HL-60 (cell line): ENCODE measurements at regions not wholly inside any gene's neighbourhood (a gene's known extent, or its start where the extent isn't known, plus 50 kb on each side); places are given as distances from the start of the nearest gene placed in this dataset.
"Not testable (repeated sequence)": the region's sequence is repeated elsewhere in the genome, so short reads cannot be mapped to it uniquely, and the experiment has no call there.

Experiments
- DNase-seq, 2 experiments: peaks; one replicate each; pipeline ENCODE4 v3.0.0-alpha.2; 2010 to 2020; ENCODE audit warnings: low read depth in 1 of 2, low spot score in 1 of 2
- H3K27ac ChIP-seq: fragments of 250-450 bp; sonication (Bioruptor Pico); replicated peaks from 2 replicates; pipeline ENCODE4 v1.5.1; 2020; ENCODE audit warnings: mild to moderate bottlenecking, moderate library complexity
- H3K27me3 ChIP-seq: fragments of 250-450 bp; sonication (Bioruptor Pico); 2 replicates; pipeline ENCODE4 v1.5.1; 2021; ENCODE audit warnings: mild to moderate bottlenecking, moderate library complexity; ENCODE audit not compliant: insufficient read depth, poor library complexity, severe bottlenecking
- H3K4me3 ChIP-seq: replicated peaks from 2 replicates; pipeline ENCODE4 v1.5.1; 2011; ENCODE audit warnings: mild to moderate bottlenecking, control low read depth, low read length; ENCODE audit not compliant: insufficient read depth
- GABPA ChIP-seq: IDR thresholded peaks from 2 replicates; pipeline ENCODE4 v1.6.1; 2012; ENCODE audit warnings: low read depth
- POLR2AphosphoS5 ChIP-seq: IDR thresholded peaks from 2 replicates; pipeline ENCODE4 v1.6.1; 2012; ENCODE audit warnings: low read depth
- SPI1 ChIP-seq: IDR thresholded peaks from 2 replicates; pipeline ENCODE4 v1.6.1; 2012; ENCODE audit warnings: low read depth, mild to moderate bottlenecking, borderline replicate concordance
- TF ChIP-seq, protein P1 (sequence below): IDR thresholded peaks from 2 replicates; pipeline ENCODE4 v1.6.1; 2012; ENCODE audit warnings: low read depth; ENCODE audit not compliant: insufficient replicate concordance
- TF ChIP-seq, protein P2 (sequence below): IDR thresholded peaks from one replicate; pipeline ENCODE4 v1.5.1; 2011; ENCODE audit warnings: low read length, control low read depth, inconsistent platforms; ENCODE audit not compliant: insufficient read depth

DNA sequence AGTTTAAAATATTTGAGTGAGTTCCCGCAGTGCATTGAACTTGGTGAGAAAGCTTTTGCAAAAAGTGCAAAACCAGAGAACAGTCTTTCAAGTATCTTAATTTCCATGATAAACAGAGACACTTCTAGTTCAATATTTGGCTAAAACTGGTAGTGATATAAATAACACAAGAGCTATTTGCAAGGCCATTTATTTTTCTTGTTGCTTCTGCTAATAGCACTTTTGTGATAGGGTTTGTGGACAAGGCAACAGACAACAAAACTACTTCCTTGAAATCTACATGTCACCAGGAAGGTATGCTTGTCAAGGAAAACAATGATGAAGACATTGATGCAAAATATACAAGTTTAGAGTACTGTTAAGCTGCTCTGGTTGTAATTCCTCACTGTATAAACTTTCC, 1225.1 kb downstream of the OTOL1 start:
- DNase-seq: no peak
- no peak overlapping the region for H3K4me3 ChIP-seq
- no peak overlapping the region for H3K27ac ChIP-seq
- H3K27me3 ChIP-seq: no peaks in the 10 kb centered on the region
- TF ChIP-seq, protein P1, sequence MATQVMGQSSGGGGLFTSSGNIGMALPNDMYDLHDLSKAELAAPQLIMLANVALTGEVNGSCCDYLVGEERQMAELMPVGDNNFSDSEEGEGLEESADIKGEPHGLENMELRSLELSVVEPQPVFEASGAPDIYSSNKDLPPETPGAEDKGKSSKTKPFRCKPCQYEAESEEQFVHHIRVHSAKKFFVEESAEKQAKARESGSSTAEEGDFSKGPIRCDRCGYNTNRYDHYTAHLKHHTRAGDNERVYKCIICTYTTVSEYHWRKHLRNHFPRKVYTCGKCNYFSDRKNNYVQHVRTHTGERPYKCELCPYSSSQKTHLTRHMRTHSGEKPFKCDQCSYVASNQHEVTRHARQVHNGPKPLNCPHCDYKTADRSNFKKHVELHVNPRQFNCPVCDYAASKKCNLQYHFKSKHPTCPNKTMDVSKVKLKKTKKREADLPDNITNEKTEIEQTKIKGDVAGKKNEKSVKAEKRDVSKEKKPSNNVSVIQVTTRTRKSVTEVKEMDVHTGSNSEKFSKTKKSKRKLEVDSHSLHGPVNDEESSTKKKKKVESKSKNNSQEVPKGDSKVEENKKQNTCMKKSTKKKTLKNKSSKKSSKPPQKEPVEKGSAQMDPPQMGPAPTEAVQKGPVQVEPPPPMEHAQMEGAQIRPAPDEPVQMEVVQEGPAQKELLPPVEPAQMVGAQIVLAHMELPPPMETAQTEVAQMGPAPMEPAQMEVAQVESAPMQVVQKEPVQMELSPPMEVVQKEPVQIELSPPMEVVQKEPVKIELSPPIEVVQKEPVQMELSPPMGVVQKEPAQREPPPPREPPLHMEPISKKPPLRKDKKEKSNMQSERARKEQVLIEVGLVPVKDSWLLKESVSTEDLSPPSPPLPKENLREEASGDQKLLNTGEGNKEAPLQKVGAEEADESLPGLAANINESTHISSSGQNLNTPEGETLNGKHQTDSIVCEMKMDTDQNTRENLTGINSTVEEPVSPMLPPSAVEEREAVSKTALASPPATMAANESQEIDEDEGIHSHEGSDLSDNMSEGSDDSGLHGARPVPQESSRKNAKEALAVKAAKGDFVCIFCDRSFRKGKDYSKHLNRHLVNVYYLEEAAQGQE: no peak
- TF ChIP-seq SPI1 (no peak), POLR2AphosphoS5 (no peak), GABPA (no peak)
- TF ChIP-seq, protein P2, sequence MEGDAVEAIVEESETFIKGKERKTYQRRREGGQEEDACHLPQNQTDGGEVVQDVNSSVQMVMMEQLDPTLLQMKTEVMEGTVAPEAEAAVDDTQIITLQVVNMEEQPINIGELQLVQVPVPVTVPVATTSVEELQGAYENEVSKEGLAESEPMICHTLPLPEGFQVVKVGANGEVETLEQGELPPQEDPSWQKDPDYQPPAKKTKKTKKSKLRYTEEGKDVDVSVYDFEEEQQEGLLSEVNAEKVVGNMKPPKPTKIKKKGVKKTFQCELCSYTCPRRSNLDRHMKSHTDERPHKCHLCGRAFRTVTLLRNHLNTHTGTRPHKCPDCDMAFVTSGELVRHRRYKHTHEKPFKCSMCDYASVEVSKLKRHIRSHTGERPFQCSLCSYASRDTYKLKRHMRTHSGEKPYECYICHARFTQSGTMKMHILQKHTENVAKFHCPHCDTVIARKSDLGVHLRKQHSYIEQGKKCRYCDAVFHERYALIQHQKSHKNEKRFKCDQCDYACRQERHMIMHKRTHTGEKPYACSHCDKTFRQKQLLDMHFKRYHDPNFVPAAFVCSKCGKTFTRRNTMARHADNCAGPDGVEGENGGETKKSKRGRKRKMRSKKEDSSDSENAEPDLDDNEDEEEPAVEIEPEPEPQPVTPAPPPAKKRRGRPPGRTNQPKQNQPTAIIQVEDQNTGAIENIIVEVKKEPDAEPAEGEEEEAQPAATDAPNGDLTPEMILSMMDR: no peak

DNA sequence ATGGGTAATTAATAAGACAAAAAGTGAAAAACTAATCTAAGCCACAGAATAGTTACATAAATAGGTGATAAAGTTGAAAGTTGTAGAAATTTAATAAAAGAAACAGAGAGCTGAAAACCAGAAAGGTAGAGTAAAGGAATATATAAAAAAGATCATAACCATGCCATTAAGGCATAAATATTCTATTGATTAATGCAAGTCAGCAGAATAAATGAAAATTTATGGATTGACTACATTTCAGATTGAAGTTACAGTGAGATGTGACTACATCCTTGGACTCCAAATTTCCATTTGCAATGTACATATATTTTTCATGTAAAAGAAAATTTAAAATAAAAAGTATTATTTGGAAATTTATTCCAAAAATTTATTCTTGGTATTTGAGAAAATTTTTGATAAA, 1225.7 kb downstream of the OTOL1 start:
- no peak overlapping the region for H3K4me3 ChIP-seq
- DNase-seq: no peak
- no peak overlapping the region for H3K27ac ChIP-seq
- TF ChIP-seq, protein P1: no peak
- TF ChIP-seq, protein P2: no peak
- no peak for TF ChIP-seq POLR2AphosphoS5
- TF ChIP-seq SPI1: no peak
- TF ChIP-seq GABPA: no peak
- no peaks in the 10 kb centered on the region for H3K27me3 ChIP-seq

DNA sequence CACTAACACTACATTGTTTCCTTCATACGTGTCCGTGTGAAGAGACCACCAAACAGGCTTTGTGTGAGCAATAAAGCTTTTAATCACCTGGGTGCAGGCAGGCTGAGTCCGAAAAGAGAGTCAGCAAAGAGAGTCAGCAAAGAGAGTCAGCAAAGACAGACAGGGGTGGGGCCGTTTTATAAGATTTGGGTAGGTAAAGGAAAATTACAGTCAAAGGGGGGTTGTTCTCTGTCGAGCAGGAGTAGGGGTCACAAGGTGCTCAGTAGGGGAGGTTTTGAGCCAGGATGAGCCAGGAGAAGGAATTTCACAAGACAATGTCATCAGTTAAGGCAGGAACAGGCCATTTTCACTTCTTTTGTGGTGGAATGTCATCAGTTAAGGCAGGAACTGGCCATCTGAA, 1226.2 kb downstream of the OTOL1 start:
- not testable (repeated sequence) for H3K27ac ChIP-seq, H3K27me3 ChIP-seq, DNase-seq, H3K4me3 ChIP-seq

DNA sequence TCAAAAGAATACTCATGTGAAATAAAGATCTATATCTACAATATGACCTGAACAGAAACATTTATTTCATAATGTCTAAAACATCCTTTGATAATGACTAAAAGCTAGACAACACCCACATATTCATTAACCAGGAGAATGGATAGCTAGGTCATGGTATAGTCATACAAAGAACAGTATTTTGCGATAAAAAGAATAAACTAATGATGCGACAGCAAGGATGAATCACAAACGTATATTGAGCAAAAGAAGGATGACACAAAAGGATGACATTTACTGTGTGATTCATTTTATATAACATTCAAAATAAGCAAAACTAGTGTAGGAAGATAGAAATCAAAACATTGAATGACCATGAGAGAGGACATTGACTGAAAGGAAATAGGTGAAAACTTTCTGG, 1233.1 kb downstream of the OTOL1 start:
- H3K27ac ChIP-seq: no peak overlapping the region
- no peak for DNase-seq

DNA sequence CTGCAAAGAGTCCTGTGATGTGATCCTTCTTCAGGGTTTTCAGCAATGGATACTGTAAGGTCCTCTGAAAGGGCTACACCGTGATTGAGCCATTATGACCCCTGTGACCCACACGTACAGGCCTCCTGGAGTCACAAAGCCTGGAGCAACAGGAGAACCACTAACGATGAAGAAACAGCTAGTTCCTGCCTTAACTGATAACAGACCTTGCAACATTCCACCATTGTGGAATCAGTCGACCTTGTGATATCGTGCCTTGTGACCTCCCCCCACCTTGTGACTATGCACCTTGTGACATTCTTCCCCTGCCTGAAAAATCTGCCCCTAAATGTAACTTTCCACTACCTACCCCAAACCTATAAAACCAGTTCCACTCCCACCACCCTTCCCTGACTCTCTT, 1235.4 kb downstream of the OTOL1 start:
- H3K4me3 ChIP-seq, H3K27me3 ChIP-seq: not testable (repeated sequence)
- peak in 1 of 2 experiments; percentile 28 for DNase-seq
- peak overlapping the region; percentile 20 for H3K27ac ChIP-seq

More for the DNA sequence above, 1233.1 kb downstream of the OTOL1 start:
- Histone ChIP-seq H3K4me3 (no peak overlapping the region), H3K27me3 (no peaks in the 10 kb centered on the region)
- TF ChIP-seq, protein P1: no peak
- TF ChIP-seq SPI1 (no peak), POLR2AphosphoS5 (no peak)
